OCI-M2 (cell line): ENCODE measurements at regions not wholly inside any gene's neighbourhood (a gene's known extent, or its start where the extent isn't known, plus 50 kb on each side); places are given as distances from the start of the nearest gene placed in this dataset.

ENCODE experiments used
- DNase-seq: peaks from one replicate; lab custom pipeline; 2025; ENCODE audit not compliant: unreplicated experiment; lab: John Stamatoyannopoulos, UW

- DNase-seq = no peak
Observed at GRCh38 chr3:8239095-8239494, 262.5 kb upstream of the LMCD1 start.

DNA sequence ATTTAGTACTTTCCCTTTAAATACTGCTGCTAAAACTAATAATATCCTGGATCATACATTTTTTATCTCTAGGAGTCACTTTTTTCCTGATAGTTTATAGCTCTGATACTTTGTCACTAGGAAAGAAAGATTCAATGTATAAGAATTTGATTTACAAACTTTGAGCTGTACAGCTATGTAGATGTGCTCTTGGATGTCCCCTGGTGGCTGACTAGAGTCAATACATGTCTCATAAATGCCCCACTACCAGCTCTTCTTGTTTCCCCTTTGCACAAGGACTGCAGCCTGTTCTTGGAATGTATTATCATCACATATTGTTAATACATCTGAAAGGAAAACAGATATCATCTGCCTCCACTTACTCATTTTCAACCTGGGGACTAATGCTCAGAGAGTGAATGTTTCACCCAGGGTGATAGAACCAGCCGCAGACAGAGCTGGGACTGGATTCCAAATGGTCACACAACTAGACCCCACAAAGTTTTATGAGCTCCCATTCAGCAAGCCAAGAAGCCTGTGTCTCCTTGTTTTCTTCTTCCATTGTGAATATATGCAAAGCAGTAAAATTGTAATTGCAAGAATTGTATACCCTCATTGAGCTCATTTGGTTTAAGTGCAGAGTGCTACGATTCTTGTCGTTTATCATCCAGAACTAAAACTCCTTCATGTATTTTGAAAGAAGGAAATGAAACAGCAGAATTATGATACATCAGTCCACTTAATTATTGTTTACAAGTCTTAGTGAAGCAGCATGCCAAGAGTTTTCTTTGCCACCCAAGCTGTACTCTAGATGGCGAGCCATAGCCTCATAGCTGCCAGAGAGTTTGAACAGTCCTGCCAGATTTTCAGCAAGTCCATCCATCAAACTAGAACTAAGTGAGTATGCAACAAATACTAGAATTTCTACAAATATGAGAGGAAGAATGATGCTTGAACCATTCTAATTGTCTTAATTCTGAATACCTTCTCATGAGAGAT is 261.6 kb upstream of the LMCD1 start:
- peak; percentile 4 for DNase-seq

GRCh38 chr3:8246070-8246469 is 255.6 kb upstream of the LMCD1 start:
- DNase-seq = no peak

GRCh38 chr3:8253201-8253600 is 248.4 kb upstream of the LMCD1 start:
- DNase-seq = no peak

DNA sequence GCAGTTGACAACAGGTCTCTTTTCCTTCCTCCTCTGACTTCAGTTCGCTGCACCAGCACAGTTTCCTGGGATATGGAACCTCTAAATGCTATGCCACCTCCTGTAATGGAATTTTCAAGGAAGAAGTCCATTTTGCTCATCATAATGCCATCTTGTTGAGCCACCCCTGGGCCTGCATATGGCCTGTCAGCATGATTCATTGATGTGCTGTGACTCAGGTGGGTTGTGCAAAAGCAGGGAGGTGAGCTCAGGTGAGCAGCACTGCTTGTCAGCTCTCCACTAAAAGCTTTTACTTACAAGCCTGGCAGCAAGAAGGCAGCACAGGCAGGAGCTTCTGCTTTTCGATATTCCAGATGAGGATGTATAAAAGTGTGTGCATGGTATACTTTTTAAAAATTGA is 247.1 kb upstream of the LMCD1 start:
- no peak for DNase-seq

GRCh38 chr3:8255725-8256124 is 245.9 kb upstream of the LMCD1 start:
- DNase-seq = no peak

DNA sequence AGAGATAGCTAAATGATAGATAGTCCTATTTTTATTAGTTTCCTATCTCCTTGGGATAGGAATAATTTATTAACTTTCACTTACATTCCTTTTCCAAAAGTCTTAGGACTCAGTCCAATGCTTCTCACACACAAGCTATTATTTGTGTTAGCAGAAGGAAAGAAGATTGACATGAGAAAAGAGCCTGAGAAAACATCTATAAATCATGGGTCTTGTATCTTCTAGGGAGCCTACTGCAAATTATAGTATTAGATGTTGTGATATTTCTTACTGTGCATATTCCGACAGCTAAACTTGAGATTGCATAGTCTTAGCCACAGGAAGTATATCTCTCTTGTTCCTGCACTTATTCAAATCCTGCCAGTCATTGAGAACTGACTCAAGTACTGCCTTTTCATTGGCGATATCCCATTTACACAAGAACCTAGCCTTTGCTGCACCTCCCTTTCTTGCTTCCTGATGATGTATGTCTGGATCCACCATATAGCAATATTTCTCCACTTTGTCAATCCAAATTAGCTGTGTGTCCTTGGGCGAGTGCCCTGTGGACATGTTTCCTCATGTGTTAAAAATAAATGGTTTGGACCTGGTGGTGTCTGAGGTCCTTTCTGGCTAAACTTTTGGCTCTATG is 245.1 kb upstream of the LMCD1 start:
- DNase-seq = no peak

DNA sequence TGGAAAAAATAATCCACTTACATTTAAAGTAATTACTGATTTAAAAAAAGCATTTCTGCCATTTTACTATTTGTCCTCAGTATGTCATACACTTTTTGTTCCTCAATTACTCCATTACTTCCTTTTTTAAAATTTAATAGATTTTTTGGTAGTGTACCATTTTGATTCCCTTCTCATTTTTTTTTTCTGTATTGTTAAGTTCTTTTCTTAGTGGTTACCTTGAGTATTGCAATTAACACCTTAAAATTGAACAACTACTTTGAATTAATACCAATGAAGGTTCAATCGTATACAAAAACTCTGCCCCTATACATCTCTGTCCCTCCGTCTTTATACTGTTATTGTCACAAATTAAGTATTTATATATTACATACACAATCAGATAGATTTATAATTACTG is 240.6 kb upstream of the LMCD1 start:
- DNase-seq = no peak

DNA sequence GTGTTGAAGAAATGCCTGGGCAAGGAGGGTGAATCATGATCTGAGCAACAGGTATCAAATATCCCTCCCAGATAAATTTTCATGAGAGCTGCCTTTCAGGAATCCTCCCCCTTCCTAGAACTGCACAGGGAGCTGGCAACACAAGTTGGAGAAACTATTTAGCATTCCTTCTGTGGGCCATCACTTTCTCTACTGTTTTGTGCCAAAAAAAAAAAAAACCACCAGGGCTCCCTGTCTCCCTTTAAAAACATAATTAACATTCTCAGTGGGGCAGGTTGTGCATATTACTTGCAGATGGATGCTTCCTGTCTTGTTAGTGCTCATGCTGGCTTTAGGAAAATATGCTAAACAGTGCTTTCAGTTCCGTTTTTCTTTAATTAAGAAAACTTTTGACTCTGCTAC is 234.9 kb upstream of the LMCD1 start:
- DNase-seq = no peak

GRCh38 chr3:8273479-8273878 is 228.1 kb upstream of the LMCD1 start:
- DNase-seq = no peak

DNA sequence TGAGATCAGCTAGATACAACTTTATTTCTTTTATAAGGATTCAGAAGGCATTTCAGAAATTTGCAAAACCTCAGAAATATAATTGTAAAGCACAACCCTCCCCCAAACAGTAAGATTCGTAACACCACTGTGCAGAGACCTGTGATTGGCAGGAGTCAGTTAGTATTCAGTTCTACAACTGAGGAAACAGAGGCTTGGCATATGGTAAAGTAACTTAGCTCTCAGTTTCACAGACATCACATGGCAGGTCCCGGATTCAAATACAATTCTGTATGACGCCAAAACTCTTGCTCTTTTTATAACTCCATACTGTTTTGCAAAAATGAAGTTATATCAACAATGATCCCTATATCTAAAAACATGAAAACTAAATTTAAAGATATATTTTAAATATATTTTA is 225.6 kb upstream of the LMCD1 start:
- DNase-seq = no peak

- no peak for DNase-seq
Observed at GRCh38 chr3:8276506-8276905, 225.1 kb upstream of the LMCD1 start.

DNA sequence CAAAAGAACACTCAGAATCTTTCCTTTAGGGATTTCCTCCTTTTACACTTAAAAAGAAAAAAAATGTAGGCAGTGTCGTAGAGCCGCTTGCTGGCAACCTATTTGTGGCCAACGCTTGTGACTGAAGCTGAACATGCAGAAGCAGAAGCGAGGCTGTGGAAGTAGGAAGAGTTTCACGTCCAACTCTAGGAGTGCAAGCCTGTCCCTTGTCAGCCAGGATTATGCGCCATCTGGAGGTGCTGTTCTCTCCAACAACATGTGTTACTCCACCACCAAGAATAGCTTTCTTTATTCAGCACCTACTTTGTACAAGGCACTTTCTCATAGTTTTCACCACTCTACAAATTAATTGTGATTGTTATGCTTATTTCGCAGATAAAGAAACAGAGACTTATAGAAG is 223.2 kb upstream of the LMCD1 start:
- DNase-seq = no peak

DNA sequence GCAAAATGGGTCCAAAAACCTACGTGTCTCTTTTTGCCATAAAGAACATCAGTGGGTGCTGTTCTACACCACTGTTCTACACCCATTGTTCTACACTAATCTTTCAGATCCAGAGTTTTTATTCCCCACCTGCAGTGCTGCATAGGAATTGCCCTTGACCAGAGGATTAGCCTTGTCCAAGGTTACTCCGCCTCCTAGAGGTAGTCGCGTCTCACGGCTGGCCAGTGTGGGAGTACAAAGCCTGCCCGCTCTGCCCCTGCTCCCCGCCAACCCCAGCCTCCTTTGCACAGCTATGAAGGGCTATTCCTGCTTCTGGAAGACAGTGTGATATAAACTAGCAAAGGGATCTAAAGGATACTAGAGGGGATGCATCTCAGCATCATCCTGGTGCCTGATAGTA is 222.1 kb upstream of the LMCD1 start:
- no peak for DNase-seq

GRCh38 chr3:8279886-8280550 is 221.6 kb upstream of the LMCD1 start:
- DNase-seq = no peak

GRCh38 chr3:8282541-8283165 is 219.0 kb upstream of the LMCD1 start:
- no peak for DNase-seq

DNA sequence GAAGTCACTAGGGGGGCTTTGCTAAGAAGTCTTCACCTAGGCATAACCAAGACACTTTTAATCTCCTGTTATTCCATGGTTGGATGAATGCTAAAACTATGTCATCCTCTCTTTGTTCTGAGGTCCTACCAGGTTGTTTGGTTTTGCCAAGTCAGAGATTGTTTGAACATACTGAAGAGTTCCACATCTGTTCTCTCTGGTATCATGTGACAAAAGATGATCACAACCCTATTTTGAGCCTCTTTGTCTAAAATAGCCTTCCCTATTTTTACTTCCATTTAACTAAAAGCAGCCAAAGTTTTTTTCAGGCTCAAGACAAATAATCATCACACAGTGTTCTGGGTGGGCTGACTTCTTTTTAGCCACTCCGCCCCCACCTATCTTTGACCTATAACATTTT is 218.4 kb upstream of the LMCD1 start:
- no peak for DNase-seq

- DNase-seq = no peak
Observed at GRCh38 chr3:8286086-8286485, 215.5 kb upstream of the LMCD1 start.

DNA sequence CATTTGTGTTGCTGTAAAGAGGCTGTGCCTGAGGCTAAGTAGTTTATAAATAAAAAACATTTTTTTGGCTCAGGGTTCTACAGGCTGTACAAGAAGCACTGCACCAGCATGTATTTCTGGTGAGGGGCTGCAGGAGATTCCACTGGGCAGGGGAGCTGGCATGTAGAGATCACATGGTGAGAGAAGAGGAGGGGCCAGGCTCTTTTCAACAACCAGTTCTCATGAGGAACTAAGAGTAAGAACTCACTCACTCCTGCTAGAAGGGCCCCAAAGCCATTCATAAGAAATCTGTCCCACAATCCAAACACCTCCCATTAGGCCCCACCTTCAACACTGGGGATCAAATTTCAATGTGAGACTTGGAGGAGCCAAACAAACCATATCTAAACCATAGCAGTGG is 214.9 kb upstream of the LMCD1 start:
- no peak for DNase-seq

GRCh38 chr3:8290611-8291010 is 211.0 kb upstream of the LMCD1 start:
- DNase-seq = no peak

- no peak for DNase-seq
Observed at GRCh38 chr3:8296461-8296860, 205.2 kb upstream of the LMCD1 start.
